ENCODE measurements at regions not wholly inside any gene's neighbourhood (a gene's known extent, or its start where the extent isn't known, plus 50 kb on each side); places are given as distances from the start of the nearest gene placed in this dataset.

GRCh38 chr9:126017758-126018157, 270.6 kb downstream of the PBX3 start:
- TF ChIP-seq, protein P1, sequence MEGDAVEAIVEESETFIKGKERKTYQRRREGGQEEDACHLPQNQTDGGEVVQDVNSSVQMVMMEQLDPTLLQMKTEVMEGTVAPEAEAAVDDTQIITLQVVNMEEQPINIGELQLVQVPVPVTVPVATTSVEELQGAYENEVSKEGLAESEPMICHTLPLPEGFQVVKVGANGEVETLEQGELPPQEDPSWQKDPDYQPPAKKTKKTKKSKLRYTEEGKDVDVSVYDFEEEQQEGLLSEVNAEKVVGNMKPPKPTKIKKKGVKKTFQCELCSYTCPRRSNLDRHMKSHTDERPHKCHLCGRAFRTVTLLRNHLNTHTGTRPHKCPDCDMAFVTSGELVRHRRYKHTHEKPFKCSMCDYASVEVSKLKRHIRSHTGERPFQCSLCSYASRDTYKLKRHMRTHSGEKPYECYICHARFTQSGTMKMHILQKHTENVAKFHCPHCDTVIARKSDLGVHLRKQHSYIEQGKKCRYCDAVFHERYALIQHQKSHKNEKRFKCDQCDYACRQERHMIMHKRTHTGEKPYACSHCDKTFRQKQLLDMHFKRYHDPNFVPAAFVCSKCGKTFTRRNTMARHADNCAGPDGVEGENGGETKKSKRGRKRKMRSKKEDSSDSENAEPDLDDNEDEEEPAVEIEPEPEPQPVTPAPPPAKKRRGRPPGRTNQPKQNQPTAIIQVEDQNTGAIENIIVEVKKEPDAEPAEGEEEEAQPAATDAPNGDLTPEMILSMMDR (IDR thresholded peaks at IDR 0.05) = no peak
- no peak for TF ChIP-seq POLR2A (IDR thresholded peaks at IDR 0.05)
